AG08395 (cell line): ENCODE measurements at regions not wholly inside any gene's neighbourhood (a gene's known extent, or its start where the extent isn't known, plus 50 kb on each side); places are given as distances from the start of the nearest gene placed in this dataset.
"Not testable (repeated sequence)": the region's sequence is repeated elsewhere in the genome, so short reads cannot be mapped to it uniquely, and the experiment has no call there.

Experiments
- DNase-seq: peaks from one replicate; pipeline ENCODE4 v3.0.0; 2012; ENCODE audit warnings: mixed read lengths, low spot score

DNA sequence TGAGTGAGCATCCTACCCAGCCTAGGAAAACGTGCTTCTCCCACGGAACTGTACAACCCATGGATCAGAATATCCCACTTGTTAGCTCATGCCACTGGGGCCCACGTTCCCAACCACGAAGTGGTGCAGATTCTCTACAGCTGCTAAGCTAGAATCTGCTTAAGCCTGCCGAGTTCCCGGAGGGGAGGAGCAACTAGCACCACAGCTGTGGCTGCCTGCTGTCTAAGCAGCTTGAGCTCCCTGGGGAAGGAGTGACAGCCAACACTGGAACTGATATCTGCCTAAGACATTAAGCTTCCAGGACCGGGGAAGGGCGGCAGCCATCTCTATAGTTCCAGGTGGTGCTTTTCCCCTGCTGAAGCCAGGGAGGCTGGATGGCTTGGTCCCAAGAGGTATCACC is 334.7 kb upstream of the CHRM2 start:
- DNase-seq = no peak

DNA sequence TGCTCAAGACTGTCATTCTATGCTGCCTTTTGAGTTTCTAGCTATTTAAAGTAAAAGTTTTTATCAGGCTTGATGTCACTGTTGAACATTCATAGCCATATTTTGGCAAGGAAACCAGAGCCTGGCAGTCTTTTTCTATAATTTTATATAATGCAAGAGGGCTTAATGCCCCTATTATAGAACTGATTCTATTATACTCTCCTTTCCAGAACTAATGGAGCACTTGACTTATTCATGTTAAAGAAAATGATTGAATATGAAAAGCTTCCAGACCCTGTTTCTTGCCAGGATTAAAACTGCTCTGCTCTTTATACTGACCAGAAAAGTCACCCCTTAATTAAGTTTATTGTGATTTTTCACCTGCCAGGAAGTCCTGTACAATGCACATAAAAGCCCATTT is 337.6 kb upstream of the CHRM2 start:
- no peak for DNase-seq

DNA sequence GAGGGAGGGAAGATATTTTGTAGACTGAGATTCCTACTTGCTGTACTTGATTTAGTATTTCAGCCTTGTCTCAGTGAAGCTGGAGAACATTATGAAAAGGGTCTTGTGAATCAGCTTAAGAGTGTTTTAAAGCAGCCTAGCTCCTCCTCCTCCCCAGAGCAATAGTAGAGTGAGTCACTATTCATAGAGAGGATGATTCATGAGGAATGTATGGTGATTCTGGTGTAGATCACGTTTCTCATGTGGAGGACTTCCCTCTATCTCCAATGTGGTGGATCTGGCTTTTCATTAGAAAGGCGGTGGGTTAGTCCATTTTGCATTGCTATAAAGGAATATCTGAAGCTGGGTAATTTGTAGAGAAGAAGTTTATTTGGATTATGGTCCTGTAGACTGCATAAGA is 340.1 kb upstream of the CHRM2 start:
- peak; percentile 69 for DNase-seq

DNA sequence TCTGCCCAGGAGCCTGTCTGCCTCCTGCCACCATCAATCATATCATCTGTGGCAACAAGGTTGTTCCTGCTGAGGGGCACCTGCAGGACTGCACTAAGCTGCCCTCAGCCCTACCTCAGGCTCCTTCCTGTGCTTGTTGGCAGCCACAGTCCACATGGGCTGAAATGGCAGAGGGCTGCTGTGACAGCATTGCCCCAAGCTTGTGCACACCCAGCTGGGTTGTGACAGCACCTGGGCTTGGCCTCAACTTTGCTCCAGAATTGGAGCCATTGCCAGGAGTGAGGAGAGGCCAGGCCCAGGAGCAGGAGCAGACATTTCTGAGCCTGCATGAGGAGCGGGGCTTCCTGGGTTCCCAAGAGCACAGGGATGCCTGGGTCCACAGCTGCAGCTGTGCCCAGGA is 340.9 kb upstream of the CHRM2 start:
- no peak for DNase-seq

DNA sequence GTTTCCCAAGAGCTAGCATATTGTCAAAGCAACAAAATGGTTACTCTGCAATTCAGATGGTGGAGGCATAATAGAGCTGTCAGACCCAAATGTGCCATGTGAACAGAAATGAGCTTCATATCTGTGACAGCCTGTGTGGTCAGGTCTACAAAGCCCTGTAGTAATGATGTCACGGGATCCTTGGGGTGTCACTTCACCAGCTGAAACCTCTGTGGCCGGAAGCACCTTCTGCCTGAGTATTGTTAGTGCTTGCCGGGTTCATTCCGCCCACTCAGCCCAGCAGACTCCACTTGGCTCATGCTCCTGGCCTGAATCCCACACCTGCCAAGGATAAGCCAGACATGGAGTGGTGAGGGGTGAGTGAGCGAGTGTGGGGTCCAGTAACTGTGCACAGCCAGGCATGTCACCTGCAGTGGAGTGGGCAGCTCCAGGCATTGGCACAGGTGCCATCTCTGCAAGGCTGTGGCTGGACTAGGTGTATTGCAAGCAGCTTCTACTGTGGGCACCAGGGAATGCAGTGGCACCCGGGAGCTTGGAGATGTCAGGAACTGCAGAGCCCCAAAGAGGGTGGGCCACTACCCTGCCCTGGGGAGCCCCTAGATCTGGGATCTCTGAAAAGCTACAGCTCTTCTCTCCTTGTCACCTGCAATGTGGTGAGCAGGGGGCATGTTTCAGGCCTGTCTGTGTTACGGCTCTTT is 341.9 kb upstream of the CHRM2 start:
- no peak for DNase-seq

DNA sequence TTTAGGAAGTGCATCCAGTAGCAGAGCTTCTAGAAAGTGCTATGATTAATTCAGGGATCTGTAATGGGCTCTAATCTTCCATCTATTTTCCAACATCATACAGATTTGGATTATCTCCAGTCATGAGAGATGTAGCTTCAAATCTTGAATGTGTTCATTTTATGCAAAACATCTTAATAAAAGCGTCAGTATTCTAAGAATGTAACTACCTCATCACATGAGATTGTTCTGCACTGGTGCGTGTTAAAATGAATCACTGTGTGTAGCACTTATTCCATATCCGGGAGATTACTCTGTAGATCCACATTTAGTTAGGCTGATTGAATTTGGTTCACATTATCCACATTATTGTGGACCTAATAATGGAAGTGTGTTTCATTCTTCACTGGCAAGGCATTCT is 344.9 kb upstream of the CHRM2 start:
- peak; percentile 20 for DNase-seq

DNA sequence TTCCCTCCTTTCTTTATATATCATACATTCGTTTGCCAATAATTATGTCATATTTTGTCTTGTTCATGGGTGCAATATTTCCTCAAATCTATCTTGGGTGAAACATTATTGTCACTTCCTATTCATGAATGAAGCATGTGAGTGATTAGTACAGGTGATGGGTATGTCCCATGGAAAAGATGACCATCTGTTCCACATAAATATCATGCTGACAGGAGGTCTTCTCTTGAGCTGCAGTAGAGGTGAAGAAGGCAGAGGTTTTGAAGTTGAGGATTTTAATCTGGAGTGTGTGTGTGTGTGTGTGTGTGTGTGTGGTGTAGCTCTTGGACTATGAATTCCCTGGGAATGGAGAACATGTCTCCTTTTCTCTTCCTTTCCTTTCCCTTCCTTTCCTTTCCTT is 350.5 kb upstream of the CHRM2 start:
- DNase-seq = no peak

DNA sequence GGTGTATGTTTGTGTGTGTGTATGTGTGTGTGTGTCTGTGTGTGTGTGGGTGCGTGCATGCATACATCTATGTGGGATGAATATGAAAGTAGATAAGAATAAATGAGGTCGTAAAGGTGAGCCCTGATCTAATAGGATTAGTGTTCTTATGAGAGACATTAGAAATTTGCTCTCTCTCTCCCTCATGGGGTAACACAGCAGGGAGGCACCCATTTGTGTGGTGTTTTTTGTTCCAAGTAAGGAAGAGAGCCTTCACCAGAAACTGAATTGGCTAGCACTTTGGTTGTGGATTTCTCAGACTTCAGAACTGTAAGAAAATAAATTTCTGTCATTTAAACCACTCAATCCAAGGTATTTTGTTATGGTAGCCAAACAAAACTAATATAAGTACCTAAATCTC is 353.7 kb upstream of the CHRM2 start:
- DNase-seq = no peak

DNA sequence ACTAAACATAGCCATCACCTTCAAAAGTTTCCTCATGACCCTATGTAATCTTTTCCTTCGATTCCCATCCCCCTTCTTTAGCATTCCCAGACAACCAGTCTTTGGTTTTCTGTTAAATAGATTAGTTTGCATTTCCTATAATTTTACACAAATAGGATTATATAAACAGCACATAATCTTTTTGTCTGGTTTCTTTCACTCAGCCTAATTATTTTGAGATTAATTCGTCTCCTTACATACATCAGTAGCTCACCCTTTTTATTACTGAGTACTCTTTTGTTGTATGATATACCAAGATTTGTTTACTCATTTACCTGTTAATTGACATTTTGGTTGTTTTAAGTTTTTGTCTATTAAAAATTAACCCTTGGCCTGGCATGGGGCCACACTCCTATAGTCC is 354.7 kb upstream of the CHRM2 start:
- no peak for DNase-seq

DNA sequence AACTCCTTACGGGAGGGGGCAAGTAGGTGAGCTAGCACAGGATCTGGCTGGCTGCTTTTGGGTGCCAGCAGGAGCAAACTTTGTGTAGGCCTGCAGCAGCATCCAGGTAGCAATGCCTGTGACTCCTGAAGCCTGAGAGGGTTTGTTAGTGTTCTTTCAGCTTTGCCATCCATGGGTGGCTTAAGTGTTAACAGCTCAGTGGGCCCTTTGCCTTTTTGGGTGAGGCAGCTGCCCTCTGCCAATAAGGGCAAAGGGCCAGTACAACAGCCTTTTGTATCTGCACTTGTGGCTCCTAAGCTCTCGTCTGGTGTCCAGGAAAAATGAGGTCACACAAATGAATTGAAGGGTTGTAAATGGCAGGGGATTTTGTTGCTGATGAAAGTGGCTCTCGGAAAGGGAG is 359.0 kb upstream of the CHRM2 start:
- no peak for DNase-seq

DNA sequence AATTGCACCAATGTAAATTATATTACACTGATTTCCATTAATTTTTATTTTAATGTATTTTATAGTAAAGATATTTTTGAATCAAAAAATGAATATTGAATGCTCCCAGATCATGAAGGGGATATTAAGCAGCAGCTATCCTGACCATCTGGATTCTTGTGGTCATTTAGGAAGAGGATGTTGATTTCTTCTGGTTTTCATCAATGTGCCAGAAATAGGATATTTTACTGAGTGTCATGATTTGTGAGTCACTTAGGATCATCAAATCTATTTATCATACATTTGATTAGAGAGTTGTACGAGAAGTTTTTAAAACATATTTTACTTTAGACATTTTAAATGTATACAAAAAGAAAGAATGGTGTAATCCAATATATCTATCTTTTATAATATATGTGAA is 366.3 kb upstream of the CHRM2 start:
- DNase-seq = no peak

DNA sequence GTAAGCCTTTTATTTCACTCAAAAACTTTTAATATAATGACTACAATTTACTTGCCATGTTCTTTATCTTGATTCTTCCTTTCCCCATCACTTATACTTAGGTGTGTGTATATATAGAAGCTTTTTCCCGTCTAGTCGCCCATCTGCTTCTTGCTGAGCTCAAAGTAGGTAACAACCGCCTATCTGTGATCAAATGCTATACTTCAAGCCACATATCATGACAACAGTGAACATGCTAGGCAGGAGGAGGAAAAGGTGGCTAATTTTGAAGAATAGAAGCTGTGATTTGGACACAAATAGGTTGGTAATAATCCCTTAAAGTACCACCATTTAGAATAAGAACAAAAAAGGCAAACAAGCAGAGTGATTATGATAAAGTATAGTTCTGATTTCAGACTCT is 367.3 kb upstream of the CHRM2 start:
- no peak for DNase-seq

DNA sequence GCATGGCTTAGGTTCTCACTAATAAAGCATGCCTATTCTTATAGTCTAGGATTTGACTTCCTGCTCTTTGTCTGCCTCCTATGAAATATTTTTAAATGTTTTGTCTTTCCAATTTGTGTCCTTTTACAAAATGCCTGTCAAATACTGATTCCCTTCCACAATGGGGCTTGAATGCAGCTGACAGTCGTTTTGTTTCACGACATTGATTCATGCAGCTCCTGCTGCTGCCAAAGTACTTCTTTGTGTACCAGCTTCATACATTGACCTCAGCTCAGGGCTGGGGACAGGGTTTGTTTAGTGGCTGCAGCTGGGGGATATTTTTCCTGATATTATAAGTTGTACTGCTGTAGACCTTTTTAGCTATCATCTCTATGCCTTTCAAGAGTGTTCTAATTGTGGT is 371.9 kb upstream of the CHRM2 start:
- no peak for DNase-seq

DNA sequence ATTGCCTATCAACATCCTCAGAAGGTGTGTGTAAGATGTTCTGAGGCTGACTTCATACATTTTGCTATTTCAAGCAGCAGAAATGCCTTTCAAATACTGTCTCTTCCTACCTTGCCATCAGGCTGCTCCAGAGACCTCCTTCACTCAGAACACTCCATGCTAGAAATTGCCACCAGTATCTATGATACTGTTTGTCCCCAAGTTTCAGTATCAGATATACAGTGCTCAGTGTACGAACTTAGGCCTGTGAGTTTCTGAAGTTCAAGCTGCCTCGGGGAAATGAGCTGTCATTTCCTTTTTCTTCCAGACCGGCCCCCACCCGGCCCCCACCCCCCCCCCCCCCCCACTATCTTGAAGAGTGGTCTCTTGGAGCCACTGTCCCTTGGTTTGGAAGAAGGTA is 373.4 kb upstream of the CHRM2 start:
- DNase-seq = no peak

DNA sequence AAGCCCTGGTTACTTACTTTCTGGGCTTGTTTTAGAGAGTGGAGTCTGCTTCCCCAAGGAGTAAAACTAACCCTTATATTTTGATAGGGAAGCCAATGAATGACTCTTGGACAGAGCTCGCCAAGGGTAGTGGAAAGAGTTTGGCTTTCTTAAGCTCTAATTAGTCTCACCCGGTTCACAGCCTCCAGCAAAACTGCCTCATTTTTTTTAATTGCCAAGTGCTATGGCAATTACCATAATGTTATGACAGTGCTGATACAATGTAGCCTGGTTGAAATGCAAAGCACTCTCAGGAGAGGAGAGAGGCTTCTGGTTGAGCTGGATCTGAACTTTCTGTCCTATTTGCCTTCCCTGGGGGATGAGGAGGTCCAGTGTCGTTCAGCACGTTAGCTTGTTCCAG is 376.1 kb upstream of the CHRM2 start:
- no peak for DNase-seq

DNA sequence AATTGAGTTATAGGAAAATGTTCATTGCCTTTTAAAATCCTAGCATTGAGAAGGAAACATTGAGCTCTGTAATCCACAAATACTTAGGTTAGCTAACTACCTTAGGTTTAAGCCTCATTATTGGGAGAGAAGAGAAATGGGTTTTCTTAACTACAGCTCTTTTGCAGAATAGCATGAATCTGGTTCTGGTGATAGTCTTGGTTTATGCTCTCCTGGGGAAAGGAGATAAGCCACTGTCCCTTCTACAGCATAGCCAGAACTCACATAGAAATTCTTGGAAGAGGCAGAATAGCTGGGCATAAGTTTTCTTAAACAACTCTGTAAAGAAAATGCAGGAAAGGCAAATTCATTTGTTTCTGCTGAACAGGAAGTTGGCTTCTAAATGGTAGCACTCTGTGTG is 378.6 kb upstream of the CHRM2 start:
- DNase-seq = no peak

DNA sequence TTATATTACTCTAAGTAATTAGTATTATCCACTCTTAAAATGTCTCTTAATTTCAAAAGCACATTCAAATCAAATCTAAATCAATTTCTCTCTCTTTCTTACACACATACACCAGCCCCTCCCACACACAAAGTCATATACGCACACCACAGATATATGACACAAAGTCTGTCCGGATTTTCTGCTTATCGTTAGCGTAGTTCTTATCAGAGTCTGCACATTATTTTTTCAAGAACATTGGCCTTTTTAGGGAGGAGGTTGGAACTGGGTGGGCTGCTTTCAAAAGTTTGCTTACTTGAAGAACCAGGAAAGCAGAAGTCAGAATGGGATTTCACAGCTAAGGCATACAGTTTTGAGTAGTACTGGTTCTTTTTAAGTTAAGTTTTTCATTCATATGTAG is 387.6 kb upstream of the CHRM2 start:
- DNase-seq = no peak

DNA sequence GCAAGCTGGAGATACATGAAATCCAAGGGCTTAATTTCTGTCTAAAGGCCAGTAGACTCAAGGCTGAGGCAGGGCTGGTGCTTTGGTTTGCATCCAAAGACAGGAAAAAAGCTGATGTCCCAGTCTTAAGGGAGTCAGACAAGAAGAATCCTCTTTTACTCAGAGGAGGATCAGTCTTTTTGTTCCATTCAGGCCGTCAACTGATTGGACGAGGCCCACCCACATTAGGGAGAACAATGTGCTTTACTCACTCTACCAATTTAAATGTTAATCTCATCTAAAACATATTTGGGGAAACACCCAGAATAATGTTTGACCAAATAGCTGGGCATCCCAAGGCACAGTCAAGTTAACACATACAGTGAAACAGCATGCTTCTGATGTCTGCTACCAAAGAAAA is 388.5 kb upstream of the CHRM2 start:
- DNase-seq = no peak

DNA sequence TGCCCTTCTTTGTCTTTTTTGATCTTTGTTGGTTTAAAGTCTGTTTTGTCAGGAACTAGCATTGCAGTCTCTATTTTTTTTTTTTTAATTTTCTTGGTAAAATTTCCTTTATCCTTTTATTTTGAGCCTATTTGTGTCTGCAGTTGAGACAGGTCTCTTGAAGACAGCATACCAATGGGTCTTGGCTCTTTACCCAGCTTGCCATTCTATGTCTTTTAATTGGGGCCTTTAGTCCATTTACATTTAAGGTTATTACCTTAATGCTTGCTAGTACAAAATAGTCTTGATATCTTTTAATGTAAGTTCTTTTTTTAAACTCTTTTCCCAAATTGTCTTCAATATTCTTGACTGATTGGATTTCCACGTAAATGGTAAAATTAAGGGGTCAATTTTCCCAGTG is 398.3 kb upstream of the CHRM2 start:
- DNase-seq = no peak

DNA sequence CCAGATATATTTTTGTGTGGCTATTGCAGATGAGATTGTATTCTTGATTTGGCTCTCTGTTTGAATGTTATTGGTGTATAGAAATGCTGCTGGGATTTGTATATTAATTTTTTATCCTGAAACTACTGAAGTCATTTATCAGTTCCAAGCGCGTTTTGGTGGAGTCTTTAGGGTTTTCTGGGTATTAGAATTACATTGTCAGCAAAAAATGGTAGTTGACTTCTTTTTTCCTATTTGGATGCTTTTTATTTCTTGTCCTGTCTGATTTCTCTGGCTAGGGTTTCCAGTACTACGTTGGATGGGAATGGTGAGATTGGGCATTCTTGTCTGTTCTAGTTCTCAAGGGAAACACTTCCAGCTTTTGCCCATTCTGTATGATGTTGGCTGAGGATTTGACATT is 415.5 kb upstream of the CHRM2 start:
- no peak for DNase-seq

DNA sequence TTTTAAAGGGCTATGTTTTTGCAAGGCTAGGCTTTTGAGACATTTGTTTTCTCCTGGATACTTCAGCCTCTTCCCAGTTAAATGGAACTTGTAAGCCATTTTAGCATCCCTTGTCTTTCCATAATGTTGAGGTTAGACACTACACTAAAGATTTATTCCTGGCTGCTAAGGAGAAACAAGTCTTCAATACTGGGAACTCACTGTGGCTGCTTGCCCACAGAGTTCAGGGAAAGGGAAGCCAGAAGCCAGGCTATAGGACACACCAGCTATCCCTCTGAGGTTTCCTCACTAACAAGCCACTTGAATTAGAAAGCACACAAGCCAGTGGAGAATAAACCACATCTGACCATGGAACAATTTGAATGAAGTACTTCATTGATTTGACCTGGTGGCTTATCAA is 421.7 kb upstream of the CHRM2 start:
- no peak for DNase-seq

DNA sequence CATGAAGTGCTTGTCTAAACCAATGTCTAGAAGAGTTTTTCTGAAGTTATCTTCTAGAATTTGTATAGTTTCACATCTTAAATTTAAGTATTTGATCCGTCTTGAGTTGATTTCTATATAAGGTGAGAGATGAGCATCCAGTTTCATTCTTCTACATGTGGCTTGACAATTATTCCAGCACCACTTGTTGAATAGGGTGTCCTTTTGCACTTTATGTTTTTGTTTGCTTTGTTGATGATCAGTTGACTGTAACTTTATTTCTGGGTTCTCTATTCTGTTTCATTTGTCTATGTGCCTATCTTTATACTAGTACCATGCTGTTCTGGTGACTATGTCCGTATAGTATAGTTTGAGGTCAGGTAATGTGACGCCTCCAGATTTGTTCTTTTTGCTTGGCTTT is 426.6 kb upstream of the CHRM2 start:
- no peak for DNase-seq

DNA sequence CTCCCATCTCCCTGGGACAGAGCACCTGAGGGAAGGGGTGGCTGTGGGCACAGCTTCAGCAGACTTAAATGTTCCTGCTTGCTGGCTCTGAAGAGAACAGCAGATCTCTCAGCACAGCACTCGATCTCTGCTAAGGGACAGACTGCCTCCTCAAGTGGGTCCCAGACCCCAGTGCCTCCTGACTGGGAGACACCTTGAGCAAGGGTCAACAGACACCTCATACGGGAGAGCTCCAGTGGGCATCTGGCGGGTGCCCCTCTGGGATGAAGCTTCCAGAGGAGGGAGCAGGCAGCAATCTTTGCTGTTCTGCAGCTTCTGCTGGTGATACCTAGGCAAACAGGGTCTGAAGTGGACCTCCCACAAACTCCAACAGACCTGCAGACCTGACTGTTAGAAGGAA is 436.7 kb upstream of the CHRM2 start:
- DNase-seq = not testable (repeated sequence)

DNA sequence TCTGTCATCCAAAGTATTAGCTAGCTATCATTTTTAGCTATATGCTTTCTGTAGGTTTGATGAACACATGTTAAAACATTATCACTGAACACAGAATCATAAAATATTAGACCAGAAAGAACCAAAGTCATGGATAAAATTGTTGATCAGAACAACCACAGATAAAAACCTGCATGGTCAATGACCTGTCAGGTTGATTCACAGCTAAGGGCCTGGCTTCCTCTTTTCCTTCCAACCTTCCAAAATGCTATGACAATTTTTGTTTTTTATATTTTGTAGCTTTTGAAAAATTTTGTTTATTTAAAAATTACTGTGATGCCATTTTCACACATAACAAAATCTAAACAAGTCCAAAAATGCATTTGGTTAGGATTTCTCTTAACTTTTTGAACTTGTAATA is 444.4 kb upstream of the CHRM2 start:
- no peak for DNase-seq

DNA sequence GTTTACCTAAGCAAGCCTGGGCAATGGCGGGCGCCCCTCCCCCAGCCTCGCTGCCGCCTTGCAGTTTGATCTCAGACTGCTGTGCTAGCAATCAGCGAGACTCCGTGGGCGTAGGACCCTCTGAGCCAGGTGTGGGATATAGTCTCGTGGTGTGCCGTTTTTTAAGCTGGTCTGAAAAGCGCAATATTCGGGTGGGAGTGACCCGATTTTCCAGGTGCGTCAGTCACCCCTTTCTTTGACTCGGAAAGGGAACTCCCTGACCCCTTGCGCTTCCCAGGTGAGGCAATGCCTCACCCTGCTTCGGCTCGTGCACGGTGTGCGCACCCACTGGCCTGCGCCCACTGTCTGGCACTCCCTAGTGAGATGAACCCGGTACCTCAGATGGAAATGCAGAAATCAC is 442.6 kb upstream of the MTPN start:
- DNase-seq = not testable (repeated sequence)
